B cell (primary cell): ENCODE measurements at regions not wholly inside any gene's neighbourhood (a gene's known extent, or its start where the extent isn't known, plus 50 kb on each side); places are given as distances from the start of the nearest gene placed in this dataset.

Experiments used
- EZH2 ChIP-seq: IDR thresholded peaks from 2 replicates; pipeline ENCODE4 v1.6.1; 2012; ENCODE audit warnings: borderline replicate concordance, low read depth, mild to moderate bottlenecking, moderate library complexity, low read length; ENCODE audit not compliant: insufficient read depth, poor library complexity, severe bottlenecking
- TF ChIP-seq, protein P1 (sequence below): fragments of 200-600 bp; IDR thresholded peaks from one replicate; pipeline ENCODE4 v1.8.0; 2022; ENCODE audit warnings: antibody characterized with exemption, mild to moderate bottlenecking

DNA sequence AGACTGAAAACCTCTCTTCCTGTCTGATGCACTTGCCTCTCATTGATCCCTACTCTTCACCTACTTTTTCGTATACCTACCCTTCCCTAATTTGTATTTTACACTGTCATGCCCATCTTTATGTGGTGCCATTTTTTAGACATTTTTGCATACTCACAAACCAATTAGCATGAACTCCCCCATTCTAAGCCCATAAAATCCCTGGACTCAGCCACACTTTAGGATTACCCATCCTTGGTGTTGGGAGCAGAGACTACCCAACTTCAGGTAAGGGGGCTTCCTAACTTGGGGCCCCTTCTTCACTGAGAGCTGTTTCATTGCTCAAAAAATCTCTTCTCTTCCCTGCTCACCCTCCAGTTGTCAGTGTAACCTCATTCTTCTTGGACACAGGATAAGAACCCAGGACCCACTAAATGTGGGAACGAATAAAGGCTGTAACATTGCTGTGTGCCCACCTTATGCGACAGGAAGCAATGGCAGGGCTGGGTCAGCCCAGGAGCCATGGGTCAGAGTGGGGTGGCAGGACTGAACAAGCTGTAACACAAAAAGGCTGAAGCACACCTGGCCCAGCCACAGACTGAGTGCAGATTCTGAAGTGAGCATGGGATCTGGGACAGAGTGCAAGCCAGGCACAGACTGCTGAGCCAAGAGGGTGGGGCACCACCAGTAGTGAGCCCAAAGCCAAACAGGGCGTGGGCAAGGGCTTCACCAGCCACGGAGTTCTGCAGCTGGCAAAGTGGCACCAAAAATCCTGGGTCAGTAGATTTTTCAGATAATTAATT, 789.1 kb upstream of the HS3ST5 start:
- TF ChIP-seq, protein P1, sequence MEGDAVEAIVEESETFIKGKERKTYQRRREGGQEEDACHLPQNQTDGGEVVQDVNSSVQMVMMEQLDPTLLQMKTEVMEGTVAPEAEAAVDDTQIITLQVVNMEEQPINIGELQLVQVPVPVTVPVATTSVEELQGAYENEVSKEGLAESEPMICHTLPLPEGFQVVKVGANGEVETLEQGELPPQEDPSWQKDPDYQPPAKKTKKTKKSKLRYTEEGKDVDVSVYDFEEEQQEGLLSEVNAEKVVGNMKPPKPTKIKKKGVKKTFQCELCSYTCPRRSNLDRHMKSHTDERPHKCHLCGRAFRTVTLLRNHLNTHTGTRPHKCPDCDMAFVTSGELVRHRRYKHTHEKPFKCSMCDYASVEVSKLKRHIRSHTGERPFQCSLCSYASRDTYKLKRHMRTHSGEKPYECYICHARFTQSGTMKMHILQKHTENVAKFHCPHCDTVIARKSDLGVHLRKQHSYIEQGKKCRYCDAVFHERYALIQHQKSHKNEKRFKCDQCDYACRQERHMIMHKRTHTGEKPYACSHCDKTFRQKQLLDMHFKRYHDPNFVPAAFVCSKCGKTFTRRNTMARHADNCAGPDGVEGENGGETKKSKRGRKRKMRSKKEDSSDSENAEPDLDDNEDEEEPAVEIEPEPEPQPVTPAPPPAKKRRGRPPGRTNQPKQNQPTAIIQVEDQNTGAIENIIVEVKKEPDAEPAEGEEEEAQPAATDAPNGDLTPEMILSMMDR: no peak
- TF ChIP-seq EZH2: no peak
